ENCODE measurements at regions not wholly inside any gene's neighbourhood (a gene's known extent, or its start where the extent isn't known, plus 50 kb on each side); places are given as distances from the start of the nearest gene placed in this dataset.
"Not testable (repeated sequence)": the region's sequence is repeated elsewhere in the genome, so short reads cannot be mapped to it uniquely, and the experiment has no call there.

DNA sequence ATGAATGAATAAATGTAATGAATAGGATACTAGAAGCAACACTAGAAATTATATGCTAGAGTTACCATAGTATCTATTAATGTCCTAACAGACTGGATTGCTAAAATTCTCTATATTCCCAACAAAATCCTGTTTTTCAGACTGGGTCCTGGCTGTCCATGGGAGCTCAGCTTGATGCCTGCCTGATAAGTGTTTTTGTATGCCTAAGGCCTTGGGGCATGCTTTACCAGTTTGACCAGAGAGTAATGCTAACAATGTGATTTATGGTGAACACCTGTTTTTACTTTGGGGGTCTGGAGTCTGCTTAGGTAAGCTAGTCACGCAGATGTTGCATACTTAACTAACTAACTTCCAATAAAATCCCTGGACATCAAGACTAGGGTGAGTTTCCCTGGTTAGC lies 318.8 kb upstream of the DEPDC1 start:
- DNase-seq (ENCODE audit: low read depth): no peak
- H3K4me3 ChIP-seq (ENCODE audit: low read depth, low read length): no peak overlapping the region
- TF ChIP-seq, protein P1, sequence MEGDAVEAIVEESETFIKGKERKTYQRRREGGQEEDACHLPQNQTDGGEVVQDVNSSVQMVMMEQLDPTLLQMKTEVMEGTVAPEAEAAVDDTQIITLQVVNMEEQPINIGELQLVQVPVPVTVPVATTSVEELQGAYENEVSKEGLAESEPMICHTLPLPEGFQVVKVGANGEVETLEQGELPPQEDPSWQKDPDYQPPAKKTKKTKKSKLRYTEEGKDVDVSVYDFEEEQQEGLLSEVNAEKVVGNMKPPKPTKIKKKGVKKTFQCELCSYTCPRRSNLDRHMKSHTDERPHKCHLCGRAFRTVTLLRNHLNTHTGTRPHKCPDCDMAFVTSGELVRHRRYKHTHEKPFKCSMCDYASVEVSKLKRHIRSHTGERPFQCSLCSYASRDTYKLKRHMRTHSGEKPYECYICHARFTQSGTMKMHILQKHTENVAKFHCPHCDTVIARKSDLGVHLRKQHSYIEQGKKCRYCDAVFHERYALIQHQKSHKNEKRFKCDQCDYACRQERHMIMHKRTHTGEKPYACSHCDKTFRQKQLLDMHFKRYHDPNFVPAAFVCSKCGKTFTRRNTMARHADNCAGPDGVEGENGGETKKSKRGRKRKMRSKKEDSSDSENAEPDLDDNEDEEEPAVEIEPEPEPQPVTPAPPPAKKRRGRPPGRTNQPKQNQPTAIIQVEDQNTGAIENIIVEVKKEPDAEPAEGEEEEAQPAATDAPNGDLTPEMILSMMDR (IDR thresholded peaks at IDR 0.05; ENCODE audit: insufficient read depth, low read length): no peak

DNA sequence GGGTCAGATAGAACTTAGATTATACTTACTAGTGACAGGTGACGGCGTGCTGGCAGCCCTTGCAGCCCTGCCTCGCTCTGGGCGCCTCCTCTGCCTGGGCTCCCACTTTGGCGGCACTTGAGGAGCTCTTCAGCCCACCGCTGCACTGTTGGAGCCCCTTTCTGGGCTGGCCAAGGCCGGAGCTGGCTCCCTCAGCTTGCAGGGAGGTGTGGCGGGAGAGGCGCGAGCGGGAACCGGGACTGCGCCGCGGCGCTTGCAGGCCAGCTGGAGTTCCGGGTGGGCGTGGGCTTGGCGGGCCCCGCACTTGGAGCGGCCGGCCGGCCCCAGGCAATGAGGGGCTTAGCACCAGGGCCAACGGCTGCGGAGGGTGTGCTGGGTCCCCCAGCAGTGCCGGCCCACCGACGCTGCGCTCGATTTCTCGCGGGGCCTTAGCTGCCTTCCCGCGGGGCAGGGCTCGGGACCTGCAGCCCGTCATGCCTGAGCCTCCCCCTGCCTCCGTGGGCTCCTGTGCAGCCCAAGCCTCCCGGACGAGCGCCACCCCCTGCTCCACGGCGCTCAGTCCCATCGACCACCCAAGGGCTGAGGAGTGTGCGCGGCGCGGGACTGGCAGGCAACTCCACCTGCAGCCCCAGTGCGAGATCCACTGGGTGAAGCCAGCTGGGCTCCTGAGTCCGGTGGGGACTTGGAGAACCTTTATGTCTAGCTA lies 320.8 kb upstream of the DEPDC1 start:
- H3K4me3 ChIP-seq (ENCODE audit: low read depth, low read length); DNase-seq (ENCODE audit: low read depth): not testable (repeated sequence)

DNA sequence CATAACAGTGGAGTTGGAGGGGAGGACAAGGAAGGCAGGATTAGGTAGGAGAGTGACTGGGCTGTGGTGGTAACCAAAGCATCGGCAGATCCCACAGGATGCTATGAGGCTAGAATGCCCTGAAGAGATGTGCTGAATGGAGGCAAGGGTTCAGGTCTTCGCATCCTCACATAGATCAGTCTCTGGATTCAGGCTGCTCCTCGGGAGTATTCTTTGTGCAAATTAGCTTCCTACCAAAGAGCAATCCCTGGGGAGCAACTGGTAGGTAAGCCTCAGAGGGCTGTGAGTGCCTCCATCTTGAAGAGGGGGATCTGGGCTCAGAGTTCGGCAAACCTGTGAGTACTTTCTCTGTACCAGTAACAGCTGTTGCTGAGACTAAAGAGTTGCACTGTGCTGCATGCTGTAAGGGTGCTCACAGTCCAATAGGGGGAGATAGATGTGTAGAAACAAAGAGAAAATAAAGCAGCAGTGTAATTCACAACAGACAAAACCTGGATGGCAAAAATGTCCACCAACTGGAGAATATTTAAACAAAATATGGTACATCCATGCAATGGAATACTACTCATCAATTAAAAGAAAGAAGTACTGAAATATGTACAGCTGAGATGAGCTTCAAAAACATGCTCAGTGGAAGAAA lies 322.4 kb upstream of the DEPDC1 start:
- peak; percentile 39 for DNase-seq (ENCODE audit: low read depth)
- TF ChIP-seq, protein P1 (IDR thresholded peaks at IDR 0.05; ENCODE audit: insufficient read depth, low read length): peak; percentile 57
- H3K4me3 ChIP-seq (ENCODE audit: low read depth, low read length): no peak overlapping the region

DNA sequence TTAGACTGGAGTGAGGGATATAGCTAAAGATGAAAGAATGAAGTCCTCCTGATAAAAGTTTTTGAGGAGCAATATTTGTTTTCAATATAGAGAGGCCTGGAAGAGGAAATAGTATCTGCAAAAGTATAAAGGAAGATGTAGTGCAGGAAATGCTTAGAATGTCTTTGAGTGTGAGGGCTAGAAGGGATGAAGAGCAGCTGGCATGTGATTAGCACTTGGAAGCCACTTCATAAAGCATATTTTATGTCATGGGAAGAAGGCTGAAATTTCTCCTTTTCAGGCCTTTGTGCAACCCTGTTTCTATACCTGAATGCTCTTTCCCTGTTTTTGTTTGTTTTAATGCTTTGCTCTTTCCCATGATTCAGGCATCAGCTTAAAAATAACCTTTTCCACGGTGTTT lies 323.3 kb upstream of the DEPDC1 start:
- TF ChIP-seq, protein P1 (IDR thresholded peaks at IDR 0.05; ENCODE audit: insufficient read depth, low read length): no peak
- H3K4me3 ChIP-seq (ENCODE audit: low read depth, low read length): no peak overlapping the region
- DNase-seq (ENCODE audit: low read depth): no peak

DNA sequence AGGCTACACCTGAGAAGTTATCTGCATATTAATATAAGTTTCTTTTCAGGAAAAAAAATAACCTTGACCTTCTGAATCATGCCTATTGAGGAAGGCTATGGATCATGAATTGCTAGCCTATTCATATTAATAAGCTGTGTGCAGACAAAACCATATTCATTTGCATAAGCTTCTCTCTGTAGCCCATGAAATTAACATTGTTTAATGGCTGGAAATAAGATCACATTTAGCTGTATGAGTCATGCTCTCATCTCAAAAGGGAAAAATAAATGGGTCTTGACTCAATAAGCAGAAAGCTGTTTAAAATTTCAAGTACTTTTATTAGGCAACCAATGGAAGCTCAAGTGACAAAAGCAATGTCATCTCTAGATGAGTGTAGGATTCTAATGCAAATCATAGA lies 330.0 kb upstream of the DEPDC1 start:
- no peak for DNase-seq (ENCODE audit: low read depth)
- TF ChIP-seq, protein P1 (IDR thresholded peaks at IDR 0.05; ENCODE audit: insufficient read depth, low read length): no peak

DNA sequence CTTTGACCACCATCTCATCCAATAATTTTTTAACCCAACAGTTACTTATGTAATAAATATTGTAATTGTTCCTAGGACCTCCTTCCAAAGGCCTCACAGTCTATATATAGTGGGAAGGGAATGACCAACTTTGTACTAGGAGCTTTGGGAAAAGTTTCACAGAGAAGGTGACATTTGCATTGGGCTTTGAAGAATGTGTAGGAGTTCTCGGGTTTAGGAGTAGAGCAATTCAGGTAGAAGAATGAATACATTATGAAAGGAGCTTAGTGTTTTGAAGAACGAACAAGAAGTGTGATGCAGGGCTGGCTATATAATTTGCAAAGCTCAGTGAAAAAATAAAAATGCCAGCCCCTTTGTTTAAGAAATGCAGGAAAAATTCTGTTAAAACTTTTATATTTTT lies 330.4 kb upstream of the DEPDC1 start:
- no peak for DNase-seq (ENCODE audit: low read depth)
- no peak overlapping the region for H3K4me3 ChIP-seq (ENCODE audit: low read depth, low read length)
- TF ChIP-seq, protein P1 (IDR thresholded peaks at IDR 0.05; ENCODE audit: insufficient read depth, low read length): no peak

More for the DNA sequence above, 330.0 kb upstream of the DEPDC1 start:
- no peak overlapping the region for H3K4me3 ChIP-seq (ENCODE audit: low read depth, low read length)

DNA sequence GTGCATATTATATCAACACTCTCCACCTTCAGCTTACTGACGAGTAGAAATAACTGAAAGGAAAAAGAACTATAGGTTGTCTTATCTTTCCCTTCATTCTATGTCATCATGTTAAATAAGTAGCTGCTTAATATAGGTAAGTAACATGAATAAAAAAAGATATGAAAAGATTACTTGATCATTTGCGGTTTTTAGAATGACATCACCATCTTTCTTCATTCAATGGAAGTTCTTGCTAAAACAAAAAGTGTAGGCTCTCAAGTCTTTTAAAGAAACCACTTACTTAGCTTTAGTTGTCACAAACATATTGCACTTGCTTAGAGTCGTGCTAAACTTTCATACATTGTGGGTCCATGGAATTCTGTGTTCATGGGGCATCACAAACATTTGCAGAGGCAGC lies 331.1 kb upstream of the DEPDC1 start:
- TF ChIP-seq, protein P1 (IDR thresholded peaks at IDR 0.05; ENCODE audit: insufficient read depth, low read length): no peak
- H3K4me3 ChIP-seq (ENCODE audit: low read depth, low read length): no peak overlapping the region
- DNase-seq (ENCODE audit: low read depth): no peak
